HG02642 (cell line): ENCODE measurements at regions not wholly inside any gene's neighbourhood (a gene's known extent, or its start where the extent isn't known, plus 50 kb on each side); places are given as distances from the start of the nearest gene placed in this dataset.

Experiments used
- ATAC-seq: cut with Tn5 transposase; IDR thresholded peaks from one replicate; pipeline ENCODE4 v1.9.1; 2021; ENCODE audit warnings: mild to moderate bottlenecking; ENCODE audit not compliant: unreplicated experiment, poor library complexity

GRCh38 chr7:52506325-52506724 lies 529.1 kb upstream of the POM121L12 start:
- ATAC-seq = no peak

GRCh38 chr7:52504561-52504960 lies 530.9 kb upstream of the POM121L12 start:
- no peak for ATAC-seq

DNA sequence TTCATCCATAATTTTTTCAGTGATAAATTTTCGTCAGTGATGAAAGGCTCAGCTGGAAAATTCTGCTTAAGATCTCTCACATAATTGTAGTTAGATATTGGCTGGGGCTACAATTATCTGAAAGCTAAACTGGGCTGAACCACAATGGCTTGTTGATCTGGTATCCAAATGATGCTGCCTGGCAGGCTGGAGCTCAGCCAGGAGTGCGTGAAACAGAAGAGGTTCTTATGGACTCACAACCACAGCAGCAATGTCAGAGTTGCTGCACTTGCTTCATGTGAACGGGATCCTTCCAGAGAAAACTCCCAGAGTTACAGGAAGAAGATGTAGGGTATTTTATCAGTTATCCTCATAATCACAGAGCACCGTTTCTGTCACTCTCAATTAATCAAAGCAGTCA lies 533.2 kb upstream of the POM121L12 start:
- ATAC-seq = no peak

DNA sequence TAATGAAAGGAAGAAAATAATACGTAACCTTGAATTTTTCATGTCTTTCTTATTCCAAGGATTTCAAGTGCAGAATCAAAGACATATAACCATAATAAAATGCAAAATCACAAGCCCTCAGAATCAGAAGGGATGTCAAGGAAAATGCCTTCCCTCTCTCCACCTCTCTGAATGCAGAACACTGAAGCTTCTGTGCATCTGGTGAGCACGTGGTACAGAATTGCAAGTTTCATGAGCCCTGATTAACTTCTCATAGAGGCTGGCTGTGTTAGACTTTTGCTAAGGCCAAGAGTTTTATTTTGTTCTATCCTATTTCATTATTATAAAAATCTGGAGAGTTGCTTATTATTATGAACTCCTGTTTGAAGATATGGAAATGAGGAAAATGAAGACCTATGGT lies 533.7 kb upstream of the POM121L12 start:
- ATAC-seq = no peak

GRCh38 chr7:52500841-52501240 lies 534.6 kb upstream of the POM121L12 start:
- no peak for ATAC-seq

DNA sequence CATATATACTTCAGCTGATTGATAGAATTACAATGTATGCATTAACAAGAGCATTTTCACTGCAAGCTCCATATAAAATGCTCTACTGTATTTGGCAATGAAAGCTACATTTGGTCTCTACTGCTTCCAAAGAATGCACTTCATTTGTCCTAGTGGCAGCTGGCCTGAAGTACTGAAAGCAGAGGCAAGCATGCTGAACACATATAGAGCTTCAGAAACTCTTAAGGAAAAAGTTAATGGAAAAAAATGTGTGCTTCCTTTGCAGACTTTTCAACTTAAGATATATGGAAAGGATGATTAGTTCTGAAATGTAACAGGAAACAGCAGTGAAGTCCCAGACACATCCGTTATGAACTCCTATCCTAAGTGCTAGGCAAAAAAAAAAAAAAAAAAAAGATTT lies 537.1 kb upstream of the POM121L12 start:
- no peak for ATAC-seq

DNA sequence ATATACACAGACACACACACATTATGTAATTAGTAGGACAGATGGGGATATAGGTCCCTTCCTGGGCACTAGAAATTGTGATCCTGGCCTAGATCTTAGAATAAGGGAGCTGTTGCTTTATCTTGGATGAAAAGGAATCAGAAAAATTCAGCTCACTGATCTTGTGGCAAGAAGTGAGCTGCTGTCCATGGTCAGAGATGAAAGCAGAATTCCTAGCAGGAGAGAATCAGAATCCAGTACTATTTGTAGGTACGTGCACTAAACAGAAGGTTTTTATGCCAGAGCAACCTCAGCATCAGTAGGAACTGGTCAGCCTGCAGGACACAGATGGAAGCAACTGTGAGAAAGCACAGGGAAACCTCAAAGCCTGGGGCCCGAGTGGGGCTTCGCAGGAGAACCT lies 549.2 kb upstream of the POM121L12 start:
- no peak for ATAC-seq

GRCh38 chr7:52482076-52482475 lies 553.4 kb upstream of the POM121L12 start:
- no peak for ATAC-seq

DNA sequence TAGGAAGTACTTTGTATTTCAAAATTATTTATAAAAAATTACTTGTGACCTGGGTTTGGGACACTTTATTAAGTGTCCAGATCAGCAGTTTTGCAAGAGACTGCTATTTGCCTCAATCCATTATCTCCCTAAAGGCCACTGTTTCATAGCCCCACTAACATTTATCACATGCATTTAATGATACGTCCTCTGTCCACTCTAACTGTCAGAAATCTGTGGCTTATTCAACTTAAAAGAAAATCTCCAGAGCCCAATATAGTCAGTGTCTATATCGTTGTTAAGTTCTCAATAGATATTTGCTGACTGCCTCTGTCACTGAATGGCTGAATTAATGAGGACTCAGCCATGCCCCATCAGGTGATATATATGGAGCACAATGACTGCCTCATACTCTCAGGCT lies 553.9 kb upstream of the POM121L12 start:
- no peak for ATAC-seq

GRCh38 chr7:52479990-52480389 lies 555.4 kb upstream of the POM121L12 start:
- ATAC-seq = no peak

DNA sequence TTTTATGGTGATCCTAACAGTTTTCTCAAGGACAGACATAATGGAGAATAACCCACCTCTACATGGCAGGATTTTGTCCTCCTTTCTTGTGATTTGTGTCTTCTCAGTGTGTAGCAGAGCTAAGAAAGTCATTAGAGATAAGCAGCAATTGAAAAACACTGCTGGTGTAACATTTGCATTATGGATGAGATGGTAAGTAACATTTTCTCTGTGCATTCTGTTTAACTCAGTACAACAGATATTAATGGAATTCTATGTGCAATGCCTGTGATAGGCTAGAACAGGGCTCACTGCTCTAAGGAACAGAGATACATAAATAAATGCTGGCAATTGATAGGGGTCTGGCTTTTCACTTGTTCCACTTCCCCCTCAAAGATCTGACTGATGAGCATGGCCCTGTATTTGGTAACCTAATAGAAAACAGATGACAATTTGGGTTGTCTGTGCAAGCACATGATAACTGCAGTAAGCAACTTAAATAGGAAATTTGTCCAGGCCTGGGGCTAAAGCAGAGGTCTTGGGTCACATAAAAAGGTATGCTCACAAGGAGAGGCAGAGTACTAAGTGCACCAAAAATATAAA lies 560.3 kb upstream of the POM121L12 start:
- no peak for ATAC-seq

- ATAC-seq = no peak
Observed at GRCh38 chr7:52473756-52474155, 561.7 kb upstream of the POM121L12 start.

GRCh38 chr7:52472006-52472620 lies 563.3 kb upstream of the POM121L12 start:
- no peak for ATAC-seq

- no peak for ATAC-seq
Observed at GRCh38 chr7:52465216-52465615, 570.2 kb upstream of the POM121L12 start.

- no peak for ATAC-seq
Observed at GRCh38 chr7:52463341-52463740, 572.1 kb upstream of the POM121L12 start.

DNA sequence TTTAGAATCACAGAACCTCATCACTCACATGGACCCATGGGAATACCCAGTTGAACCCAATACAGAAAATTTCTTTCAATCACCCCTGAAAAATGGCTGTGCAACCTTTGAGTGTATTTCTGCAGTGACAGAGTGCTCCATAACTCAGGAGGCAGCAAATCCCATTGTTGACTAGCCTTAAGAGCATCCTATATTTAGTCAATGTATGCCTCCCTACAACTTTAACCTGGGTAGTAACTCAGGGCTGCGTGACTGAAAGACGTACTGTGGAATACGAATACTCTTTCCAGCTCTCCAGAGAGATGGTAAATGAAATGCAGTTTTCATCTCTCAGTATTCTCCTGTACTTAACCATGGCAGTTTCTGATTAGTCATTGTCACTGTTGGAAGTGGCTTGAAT lies 573.0 kb upstream of the POM121L12 start:
- ATAC-seq = no peak

DNA sequence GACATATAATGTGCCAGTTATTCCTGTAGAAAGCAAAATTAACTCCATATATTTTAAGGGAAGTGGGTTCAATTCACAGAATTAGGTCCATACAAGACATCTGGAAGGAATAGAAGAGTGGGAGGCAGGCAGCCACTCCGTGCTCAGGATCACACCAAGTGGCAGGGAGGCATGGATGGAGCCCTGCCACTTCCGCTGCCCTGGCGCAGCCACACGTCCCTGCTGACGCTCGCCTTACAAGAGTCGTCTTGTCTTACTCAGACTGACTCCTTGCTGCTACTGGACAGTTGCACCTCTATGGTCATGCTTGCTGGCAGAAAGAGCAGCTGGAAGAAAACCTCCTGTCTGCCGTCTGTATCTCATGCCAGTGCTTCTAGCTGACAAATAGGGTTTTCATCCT lies 579.9 kb upstream of the POM121L12 start:
- ATAC-seq = no peak

- no peak for ATAC-seq
Observed at GRCh38 chr7:52450816-52451215, 584.6 kb upstream of the POM121L12 start.

GRCh38 chr7:52447581-52448180 lies 587.8 kb upstream of the POM121L12 start:
- ATAC-seq = no peak

DNA sequence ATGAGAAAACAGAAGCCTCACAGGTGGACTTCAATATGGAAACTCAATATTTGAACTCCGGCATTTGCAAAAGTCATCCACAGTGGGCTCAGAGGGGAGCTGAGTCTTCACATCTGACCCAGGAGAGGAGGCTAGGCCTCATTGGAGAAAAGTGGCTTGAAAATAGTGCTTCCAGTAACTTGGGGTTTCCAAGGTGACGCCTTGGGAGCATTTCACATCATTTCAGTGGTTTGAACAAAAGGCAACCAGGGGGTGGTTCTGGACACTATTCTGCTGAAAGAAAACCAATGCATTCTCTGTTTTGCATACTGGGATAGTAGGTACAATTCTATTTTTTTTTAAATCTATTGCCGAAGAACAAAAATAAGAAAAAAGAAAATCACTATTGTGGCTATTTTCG lies 599.2 kb upstream of the POM121L12 start:
- no peak for ATAC-seq

DNA sequence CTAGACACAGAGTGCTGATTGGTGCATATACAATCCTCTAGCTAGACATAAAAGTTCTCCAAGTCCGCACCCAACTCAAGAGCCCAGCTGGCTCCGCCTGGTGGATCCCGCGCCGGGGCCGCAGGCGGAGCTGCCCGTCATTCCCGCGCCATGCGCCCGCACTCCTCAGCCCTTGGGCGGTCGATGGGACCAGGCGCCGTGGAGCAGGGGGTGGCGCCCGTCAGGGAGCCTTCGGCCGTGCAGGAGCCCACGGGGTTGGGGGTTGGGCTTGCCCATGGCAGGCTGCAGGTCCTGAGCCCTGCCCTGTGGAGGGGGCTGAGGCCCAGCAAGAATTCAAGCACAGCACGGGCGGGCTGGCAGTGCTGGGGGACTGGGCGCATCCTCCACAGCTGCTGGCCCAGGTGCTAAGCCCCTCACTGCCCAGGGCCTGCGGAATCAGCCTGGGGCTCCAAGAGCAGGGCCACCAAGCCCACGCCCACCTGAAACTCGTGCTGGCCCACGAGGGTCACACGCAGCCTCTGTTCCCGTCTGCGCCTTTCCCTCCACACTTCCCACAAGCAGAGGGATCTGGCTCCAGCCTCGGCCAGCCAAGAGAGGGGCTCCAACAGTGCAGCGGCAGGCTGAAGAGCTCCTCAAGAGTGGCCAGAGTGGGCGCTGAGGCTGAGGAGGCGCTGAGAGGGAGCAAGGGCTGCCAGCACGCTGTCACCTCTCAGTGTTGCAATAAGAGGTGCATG lies 604.2 kb upstream of the POM121L12 start:
- no peak for ATAC-seq
